Neuronal stem cell (in vitro differentiated cells): ENCODE measurements at regions not wholly inside any gene's neighbourhood (a gene's known extent, or its start where the extent isn't known, plus 50 kb on each side); places are given as distances from the start of the nearest gene placed in this dataset.

Source experiments
- DNase-seq: peaks from one replicate; pipeline ENCODE4 v3.0.0-alpha.2; 2013; ENCODE audit warnings: low spot score
- H2AFZ ChIP-seq: one replicate; pipeline ENCODE4 v1.6.1; 2013; ENCODE audit warnings: mild to moderate bottlenecking, low read length, inconsistent platforms
- H2AK5ac ChIP-seq: 2 replicates; pipeline ENCODE4 v1.6.1; 2013; ENCODE audit warnings: low read depth, mild to moderate bottlenecking, inconsistent platforms, low read length, moderate library complexity, mixed read lengths
- H2BK120ac ChIP-seq: 2 replicates; pipeline ENCODE4 v1.6.1; 2013; ENCODE audit warnings: low read depth, mild to moderate bottlenecking, inconsistent platforms, low read length, moderate library complexity, mixed read lengths
- H2BK12ac ChIP-seq: one replicate; pipeline ENCODE4 v1.6.1; 2013; ENCODE audit warnings: low read length, inconsistent platforms
- H2BK15ac ChIP-seq: 2 replicates; pipeline ENCODE4 v1.6.1; 2013; ENCODE audit warnings: mild to moderate bottlenecking, low read length, inconsistent platforms, mixed read lengths
- H2BK5ac ChIP-seq: one replicate; pipeline ENCODE4 v1.6.1; 2013; ENCODE audit warnings: inconsistent platforms, mild to moderate bottlenecking, low read length, moderate library complexity
- H3K14ac ChIP-seq: one replicate; pipeline ENCODE4 v1.6.1; 2013; ENCODE audit warnings: low read length, inconsistent platforms
- H3K18ac ChIP-seq: 2 replicates; pipeline ENCODE4 v1.6.1; 2013; ENCODE audit warnings: low read length, inconsistent platforms
- H3K23ac ChIP-seq: 2 replicates; pipeline ENCODE4 v1.6.1; 2013; ENCODE audit warnings: low read depth, mild to moderate bottlenecking, mixed read lengths, low read length, inconsistent platforms; ENCODE audit not compliant: poor library complexity
- H3K27ac ChIP-seq: replicated peaks from 3 replicates; pipeline ENCODE4 v1.5.1; 2013; ENCODE audit warnings: low read length, inconsistent platforms
- H3K27me3 ChIP-seq, 3 experiments: 2 replicates each; pipeline ENCODE4 v1.6.1; 2013; ENCODE audit warnings: low read length in 3 of 3, mild to moderate bottlenecking in 2 of 3, inconsistent platforms in 1 of 3, low read depth in 1 of 3, mixed read lengths in 1 of 3, moderate library complexity in 1 of 3; ENCODE audit not compliant: control insufficient read depth in 3 of 3, insufficient read depth in 3 of 3
- H3K36me3 ChIP-seq, 2 donors: replicated peaks in 1 of 2; 2 replicates each; pipeline ENCODE4 v1.6.1; 2013; ENCODE audit warnings: low read length in 2 of 2; ENCODE audit not compliant: control insufficient read depth in 2 of 2, insufficient read depth in 2 of 2
- H3K4ac ChIP-seq: 2 replicates; pipeline ENCODE4 v1.6.1; 2013; ENCODE audit warnings: inconsistent platforms, mild to moderate bottlenecking, low read length, moderate library complexity
- H3K4me1 ChIP-seq, 2 donors: 1 replicate in 1 of 2; 2 replicates in 1 of 2; pipeline ENCODE4 v1.6.1; 2013; ENCODE audit warnings: low read length in 2 of 2, low read depth in 1 of 2; ENCODE audit not compliant: control insufficient read depth in 2 of 2, insufficient read depth in 1 of 2
- H3K4me2 ChIP-seq: one replicate; pipeline ENCODE4 v1.6.1; 2013; ENCODE audit warnings: mild to moderate bottlenecking, low read length, inconsistent platforms; ENCODE audit not compliant: insufficient read depth, poor library complexity, severe bottlenecking
- H3K4me3 ChIP-seq, 2 donors: 2 replicates each; pipeline ENCODE4 v1.5.1; 2013; ENCODE audit warnings: low read length in 2 of 2, mild to moderate bottlenecking in 2 of 2, inconsistent platforms in 1 of 2, moderate library complexity in 1 of 2
- H3K79me1 ChIP-seq: one replicate; pipeline ENCODE4 v1.6.1; 2013; ENCODE audit warnings: low read depth, mild to moderate bottlenecking, inconsistent platforms, low read length, moderate library complexity
- H3K9ac ChIP-seq: one replicate; pipeline ENCODE4 v1.6.1; 2013; ENCODE audit warnings: mild to moderate bottlenecking, low read depth, low read length, inconsistent platforms; ENCODE audit not compliant: poor library complexity
- H3K9me3 ChIP-seq, 2 donors: replicated peaks in 1 of 2; 2 replicates each; pipeline versions ENCODE3 to v1.6.1; 2013; ENCODE audit warnings: low read length in 2 of 2, mild to moderate bottlenecking in 2 of 2, inconsistent platforms in 1 of 2, low read depth in 1 of 2, mixed read lengths in 1 of 2, moderate library complexity in 1 of 2; ENCODE audit not compliant: control insufficient read depth in 2 of 2, insufficient read depth in 1 of 2
- H4K8ac ChIP-seq: one replicate; pipeline ENCODE4 v1.6.1; 2013; ENCODE audit warnings: low read depth, mild to moderate bottlenecking, inconsistent platforms, low read length, moderate library complexity
- H4K91ac ChIP-seq: one replicate; pipeline ENCODE4 v1.6.1; 2013; ENCODE audit warnings: low read length, low read depth, mild to moderate bottlenecking, inconsistent platforms; ENCODE audit not compliant: poor library complexity
- WGBS, 2 donors: extraction: QIAGEN DNeasy Blood & Tissue Kit; methylation state at CpG; one replicate each; pipeline ENCODE4 v1.1.7; 2013; ENCODE audit warnings: missing lambda C conversion rate in 2 of 2, mixed read lengths in 1 of 2; ENCODE audit not compliant: insufficient read length in 2 of 2, insufficient replicate concordance in 1 of 2; ENCODE audit errors: extremely low coverage in 2 of 2; 5-methylcytosine and 5-hydroxymethylcytosine counted together

DNA sequence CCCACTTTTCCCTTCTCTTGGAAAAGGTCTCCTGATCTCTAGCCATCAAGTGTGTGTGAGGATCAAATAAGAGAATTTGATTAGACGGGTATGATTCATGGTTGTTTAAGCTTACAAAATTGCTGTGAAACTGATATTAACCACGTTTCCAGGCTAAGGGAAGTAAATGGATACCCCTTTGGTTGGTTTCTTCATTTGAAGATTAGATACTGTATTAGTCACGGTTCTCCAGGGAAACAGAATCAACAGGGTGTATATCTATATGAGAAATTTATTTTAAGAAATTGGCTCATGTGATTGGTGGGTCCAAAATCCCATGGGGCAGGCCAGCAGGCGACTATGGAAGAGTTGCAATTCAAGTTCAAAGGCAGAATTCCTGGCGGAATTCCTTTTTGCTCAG lies 112.7 kb upstream of the SELENOK start:
- Histone ChIP-seq H3K4ac (no peak overlapping the region), H3K4me3 (no peak overlapping the region), H3K27me3 (peaks cover 0 to 3% (median 0%) of the 10 kb centered on the region in 3 experiments), H3K18ac (no peak overlapping the region), H2BK15ac (no peak overlapping the region), H4K8ac (no peak overlapping the region), H3K4me1 (peaks cover 0 to 3% of the 10 kb centered on the region in 2 donors), H2AK5ac (no peak overlapping the region), H3K27ac (no peak overlapping the region), H3K23ac (no peak overlapping the region), H2AFZ (no peak overlapping the region), H3K36me3 (no peaks in the 10 kb centered on the region), H3K79me1 (no peaks in the 10 kb centered on the region), H2BK120ac (no peak overlapping the region), H2BK12ac (no peak overlapping the region), H4K91ac (no peak overlapping the region), H3K4me2 (no peak overlapping the region), H3K9me3 (no peaks in the 10 kb centered on the region), H2BK5ac (no peak overlapping the region), H3K9ac (no peak overlapping the region), H3K14ac (no peak overlapping the region)
- no CpG with 5 or more reads among the region's 5 CpGs for WGBS, 2 donors
- DNase-seq, result no peak

DNA sequence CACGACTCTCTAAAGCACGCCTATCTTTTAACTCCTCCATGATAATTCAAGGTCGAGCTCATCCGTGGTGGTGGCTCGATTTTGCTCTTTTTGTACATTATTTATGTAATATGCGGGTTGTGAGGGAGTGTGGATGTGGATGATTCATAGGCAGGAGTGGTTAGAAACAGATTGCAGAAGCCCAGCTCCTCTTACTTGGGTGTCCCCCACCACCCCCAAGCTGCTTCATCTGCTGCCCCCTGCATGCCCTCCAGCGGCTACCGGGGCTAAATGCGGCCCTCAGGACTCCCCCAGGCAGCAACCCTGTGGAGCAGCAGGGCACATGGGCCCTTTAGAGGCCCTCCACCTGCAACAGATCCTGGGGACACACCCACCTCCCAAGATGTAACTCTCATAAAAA lies 111.5 kb upstream of the SELENOK start:
- peaks cover 2% of the 10 kb centered on the region for H3K79me1 ChIP-seq
- no peak overlapping the region for H2AK5ac ChIP-seq
- no peak overlapping the region for H4K8ac ChIP-seq
- no peak overlapping the region for H3K23ac ChIP-seq
- no peaks in the 10 kb centered on the region for H3K9me3 ChIP-seq
- H3K4me1 ChIP-seq, result no peaks in the 10 kb centered on the region
- peaks cover 0 to 9% (median 0%) of the 10 kb centered on the region in 3 experiments for H3K27me3 ChIP-seq
- H3K9ac ChIP-seq, result no peak overlapping the region
- H3K27ac ChIP-seq, result no peak overlapping the region
- no peak overlapping the region for H2BK120ac ChIP-seq
- H4K91ac ChIP-seq, result no peak overlapping the region
- H2AFZ ChIP-seq, result no peak overlapping the region
- H3K4me3 ChIP-seq, result no peak overlapping the region
- H3K18ac ChIP-seq, result no peak overlapping the region
- H3K14ac ChIP-seq, result no peak overlapping the region
- no CpG with 5 or more reads among the region's 9 CpGs for whole genome bisulfite sequencing, 2 donors
- H2BK12ac ChIP-seq, result no peak overlapping the region
- no peak overlapping the region for H3K4me2 ChIP-seq
- no peak overlapping the region for H3K4ac ChIP-seq
- no peaks in the 10 kb centered on the region for H3K36me3 ChIP-seq
- DNase-seq, result no peak
- no peak overlapping the region for H2BK5ac ChIP-seq
- H2BK15ac ChIP-seq, result no peak overlapping the region

DNA sequence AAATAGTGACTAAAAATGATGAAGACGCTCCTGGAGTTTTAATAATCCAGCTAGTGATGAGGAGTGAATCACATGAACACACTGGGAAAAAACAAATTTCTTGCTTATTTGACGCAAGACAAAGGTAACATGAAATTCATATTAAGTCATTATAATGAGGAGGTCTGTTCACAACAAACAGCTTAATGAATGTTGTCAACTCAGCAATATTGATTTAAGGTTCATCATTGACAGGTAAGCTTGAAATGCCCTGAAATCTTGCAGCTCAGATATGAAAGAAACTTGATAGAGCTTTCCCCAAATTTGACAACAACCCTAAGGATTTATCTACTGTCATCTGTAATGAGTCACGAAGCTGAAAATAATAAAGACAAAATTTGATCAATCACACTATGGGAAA lies 108.1 kb upstream of the SELENOK start:
- Histone ChIP-seq H3K4me2 (no peak overlapping the region), H3K4ac (no peak overlapping the region), H3K9ac (no peak overlapping the region), H3K79me1 (peaks cover 2% of the 10 kb centered on the region), H3K27ac (no peak overlapping the region), H4K91ac (no peak overlapping the region), H3K4me1 (no peaks in the 10 kb centered on the region), H2BK15ac (no peak overlapping the region), H3K14ac (no peak overlapping the region), H2AFZ (no peak overlapping the region), H2BK5ac (no peak overlapping the region), H3K4me3 (no peak overlapping the region), H2BK120ac (no peak overlapping the region), H3K9me3 (no peaks in the 10 kb centered on the region), H3K23ac (no peak overlapping the region), H3K18ac (no peak overlapping the region), H3K36me3 (no peaks in the 10 kb centered on the region), H3K27me3 (peaks cover 0 to 13% (median 0%) of the 10 kb centered on the region in 3 experiments), H2AK5ac (no peak overlapping the region), H2BK12ac (no peak overlapping the region), H4K8ac (no peak overlapping the region)
- DNase-seq, result no peak
- no CpG with 5 or more reads among the region's 3 CpGs for WGBS, 2 donors

DNA sequence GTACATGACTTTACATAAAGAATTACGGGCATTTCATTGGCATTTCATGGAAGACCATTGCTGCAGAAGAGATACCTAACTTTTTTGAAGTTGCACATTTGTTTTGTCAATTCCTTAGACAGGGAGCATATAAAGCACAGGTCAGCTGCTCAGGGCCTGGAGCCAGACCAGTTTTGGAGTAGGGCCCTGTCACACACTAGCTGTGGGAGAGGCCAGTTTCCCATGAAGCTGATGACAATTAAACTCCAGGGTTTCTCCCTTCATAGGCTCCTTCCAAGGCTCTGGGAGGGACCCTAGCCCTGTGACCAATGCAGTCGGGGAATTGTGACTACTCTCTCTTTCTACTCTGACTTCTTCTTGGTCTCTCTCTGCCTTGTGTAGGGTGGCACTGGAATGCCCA lies 107.3 kb upstream of the SELENOK start:
- Histone ChIP-seq H3K4me2 (no peak overlapping the region), H3K9ac (no peak overlapping the region), H3K27ac (no peak overlapping the region), H2BK15ac (no peak overlapping the region), H2AK5ac (no peak overlapping the region), H3K23ac (no peak overlapping the region), H3K27me3 (peaks cover 0 to 13% (median 0%) of the 10 kb centered on the region in 3 experiments), H2BK120ac (no peak overlapping the region), H2BK12ac (no peak overlapping the region), H3K79me1 (peaks cover 2% of the 10 kb centered on the region), H2AFZ (no peak overlapping the region), H4K91ac (no peak overlapping the region), H3K14ac (no peak overlapping the region), H3K4ac (no peak overlapping the region), H4K8ac (no peak overlapping the region), H3K36me3 (no peaks in the 10 kb centered on the region), H3K4me3 (no peak overlapping the region), H3K4me1 (no peaks in the 10 kb centered on the region), H3K18ac (no peak overlapping the region), H3K9me3 (no peaks in the 10 kb centered on the region), H2BK5ac (no peak overlapping the region)
- DNase-seq, result no peak
- WGBS, 2 donors, result no CpG with 5 or more reads among the region's 2 CpGs
